Renal cortical epithelial cell (primary cell): ENCODE measurements at regions not wholly inside any gene's neighbourhood (a gene's known extent, or its start where the extent isn't known, plus 50 kb on each side); places are given as distances from the start of the nearest gene placed in this dataset.
"Not testable (repeated sequence)": the region's sequence is repeated elsewhere in the genome, so short reads cannot be mapped to it uniquely, and the experiment has no call there.

Experiments used
- DNase-seq: peaks from one replicate; pipeline ENCODE4 v3.0.0-alpha.2; 2011; ENCODE audit warnings: low read depth

- no peak for DNase-seq
Observed at GRCh38 chr18:5720132-5720531, 175.2 kb downstream of the TMEM200C start.

- DNase-seq = no peak
Observed at GRCh38 chr18:5717256-5717655, 173.5 kb upstream of the EPB41L3 start.

GRCh38 chr18:5710676-5711075, 166.9 kb upstream of the EPB41L3 start:
- no peak for DNase-seq

- no peak for DNase-seq
Observed at GRCh38 chr18:5710235-5710634, 166.4 kb upstream of the EPB41L3 start.

DNA sequence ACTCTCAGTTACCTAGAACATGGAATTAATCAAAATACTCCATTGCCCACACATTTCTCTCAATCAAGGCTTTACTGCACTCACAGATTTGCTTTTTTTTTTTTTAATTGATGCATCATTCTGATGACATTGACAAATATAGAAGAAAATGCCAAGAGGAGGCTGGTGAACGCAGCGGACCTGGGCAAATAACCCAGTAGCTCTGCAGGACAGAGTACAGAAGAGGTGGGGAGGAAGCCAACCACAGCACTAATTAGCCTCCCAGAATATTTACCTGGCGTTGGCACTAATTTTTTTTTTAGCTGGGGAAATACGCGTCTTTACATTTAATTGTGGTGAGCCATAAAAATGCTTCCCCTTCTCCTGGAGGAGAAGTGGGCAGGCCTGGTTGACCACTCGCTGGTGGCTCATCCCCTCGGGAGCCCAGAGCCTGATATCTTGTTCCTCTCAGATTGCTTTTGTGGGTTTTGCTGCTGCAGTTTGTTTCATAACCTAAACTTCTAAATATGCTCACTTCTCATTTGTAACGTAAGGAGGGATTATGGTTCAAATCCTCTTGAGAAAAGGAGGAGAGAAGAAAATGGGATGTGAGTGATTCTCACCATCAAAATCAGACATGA, 165.8 kb upstream of the EPB41L3 start:
- no peak for DNase-seq

GRCh38 chr18:5707586-5707985, 163.8 kb upstream of the EPB41L3 start:
- no peak for DNase-seq

- no peak for DNase-seq
Observed at GRCh38 chr18:5705393-5705792, 161.6 kb upstream of the EPB41L3 start.

GRCh38 chr18:5704847-5705246, 161.1 kb upstream of the EPB41L3 start:
- no peak for DNase-seq

DNA sequence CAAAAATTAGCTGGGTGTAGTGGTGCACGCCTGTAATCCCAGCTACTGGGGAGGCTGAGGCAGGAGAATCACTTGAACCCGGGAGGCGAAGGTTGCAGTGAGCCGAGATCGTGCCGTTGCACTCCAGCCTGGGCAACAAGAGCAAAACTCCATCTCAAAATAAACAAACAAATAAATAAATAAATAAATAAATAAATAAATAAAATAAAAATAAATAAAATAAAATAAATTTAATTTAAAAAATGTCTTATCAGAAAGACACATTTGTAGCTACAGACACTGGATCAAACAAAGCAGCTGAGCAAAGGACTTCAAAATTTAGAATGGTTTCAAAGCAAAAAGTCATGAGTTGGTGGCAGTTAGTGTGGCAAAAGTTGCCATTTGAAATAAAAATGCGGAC, 158.2 kb upstream of the EPB41L3 start:
- DNase-seq = not testable (repeated sequence)

- no peak for DNase-seq
Observed at GRCh38 chr18:5693699-5694294, 150.0 kb upstream of the EPB41L3 start.

DNA sequence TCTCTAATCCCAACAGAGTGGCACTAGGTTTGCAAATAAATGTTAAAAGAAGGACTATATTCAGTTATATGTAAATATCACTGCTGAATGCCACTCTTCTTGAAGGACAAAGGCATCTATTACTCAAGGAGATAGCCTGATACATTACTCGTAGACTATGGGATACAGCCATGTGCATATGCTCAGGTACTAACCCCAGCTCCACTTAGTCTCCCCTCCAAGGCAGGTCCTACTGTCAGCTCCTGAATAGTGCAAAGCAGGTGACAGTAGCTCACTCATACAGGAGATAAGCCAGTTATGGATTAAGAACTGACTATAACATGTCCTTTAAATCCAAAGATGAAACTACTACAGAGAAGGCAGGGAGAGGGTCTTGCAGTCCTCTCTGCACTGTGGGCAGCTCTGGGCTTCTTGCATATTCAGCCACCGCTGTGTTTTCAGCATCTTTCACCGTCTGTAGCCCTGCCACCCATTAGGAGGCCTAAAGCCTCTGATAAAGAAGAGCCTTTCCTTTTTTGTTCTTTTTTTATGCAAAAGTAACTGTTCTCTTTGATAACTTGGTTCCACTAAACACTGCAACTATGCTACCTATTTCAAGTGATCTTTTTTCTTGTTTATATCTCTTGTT, 135.1 kb upstream of the EPB41L3 start:
- no peak for DNase-seq

DNA sequence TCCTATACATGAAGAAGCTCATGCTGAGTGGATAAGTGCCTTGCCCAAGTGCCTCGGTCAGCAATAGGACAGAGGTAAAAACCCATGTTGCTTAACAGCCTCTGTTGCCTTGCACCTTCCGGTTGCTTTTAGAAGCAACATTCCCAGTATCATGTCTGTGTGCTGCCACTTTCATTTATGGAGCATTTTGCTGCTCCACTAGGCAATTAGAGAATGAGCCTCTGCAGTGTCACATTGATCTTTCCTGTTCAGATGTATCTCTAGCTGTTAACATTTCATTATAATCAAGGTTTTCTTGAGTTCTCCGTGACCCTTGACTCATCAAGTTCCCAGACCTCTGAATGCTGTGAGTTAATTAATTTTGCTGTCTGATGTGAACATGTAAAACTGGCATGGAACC, 134.5 kb upstream of the EPB41L3 start:
- no peak for DNase-seq

GRCh38 chr18:5673616-5674015, 129.8 kb upstream of the EPB41L3 start:
- DNase-seq = peak; percentile 4

DNA sequence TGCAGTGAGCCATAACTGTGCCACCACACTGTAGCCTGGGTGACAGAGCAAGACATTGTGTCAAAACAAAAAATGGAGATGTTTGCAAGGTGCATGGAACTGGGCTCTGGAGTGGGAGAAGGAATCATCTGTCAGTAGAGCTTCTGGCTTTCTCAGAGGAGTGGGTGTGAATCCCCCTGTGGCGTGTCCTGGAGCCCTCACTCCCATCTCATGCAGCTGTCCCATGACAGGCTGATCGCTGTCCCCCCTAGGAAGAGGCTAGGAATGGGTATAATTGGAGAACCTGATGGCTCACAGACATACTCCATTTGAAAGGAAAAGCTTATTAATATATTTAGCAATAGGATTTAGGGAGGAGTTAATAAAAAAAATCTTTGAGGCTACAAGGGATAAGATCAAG, 125.8 kb upstream of the EPB41L3 start:
- DNase-seq = no peak

- DNase-seq = no peak
Observed at GRCh38 chr18:5668087-5668715, 124.4 kb upstream of the EPB41L3 start.

DNA sequence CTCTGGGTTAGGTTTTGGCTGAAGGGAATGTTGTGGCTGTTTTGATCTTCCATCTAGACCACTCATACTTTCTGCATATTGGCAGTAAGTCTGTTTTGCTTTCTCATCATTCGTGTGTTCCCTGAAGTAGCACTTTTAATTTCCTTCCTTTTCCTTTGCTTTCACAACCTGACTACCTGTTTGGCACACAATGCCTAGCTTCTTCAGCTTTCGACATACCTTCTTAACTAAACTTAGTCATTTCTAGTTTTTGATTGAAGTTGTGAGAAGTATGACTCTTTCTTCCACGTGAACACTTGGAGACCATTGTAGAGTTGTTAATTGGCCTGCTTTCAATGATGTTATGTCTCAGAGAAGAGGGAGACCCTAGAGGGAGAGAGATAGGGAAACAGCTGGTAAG, 123.6 kb upstream of the EPB41L3 start:
- no peak for DNase-seq

DNA sequence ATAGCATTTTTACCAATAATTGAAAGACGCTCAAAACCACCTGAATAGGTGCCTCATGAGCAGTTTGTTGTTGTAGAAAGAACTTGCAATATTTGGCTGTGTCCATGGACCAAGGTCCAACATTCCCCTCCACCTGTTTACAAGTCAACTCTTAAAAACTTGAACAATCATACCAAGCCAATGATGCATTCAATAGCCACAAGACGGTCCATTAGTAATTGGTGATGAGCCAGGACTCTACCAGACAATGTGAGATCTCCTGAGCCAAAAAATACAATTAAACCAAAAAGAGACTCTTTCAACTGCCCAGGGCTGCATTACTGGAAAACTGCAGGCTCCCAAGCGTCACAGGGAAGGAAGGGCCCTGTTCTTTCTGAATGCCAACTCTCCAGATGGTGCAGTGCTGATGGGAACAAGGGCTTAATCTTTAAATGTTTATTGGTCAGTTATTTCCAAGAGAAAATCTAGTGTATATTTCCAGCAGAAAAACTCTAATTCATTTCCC, 118.8 kb upstream of the EPB41L3 start:
- peak; percentile 44 for DNase-seq

GRCh38 chr18:5661179-5661578, 117.4 kb upstream of the EPB41L3 start:
- no peak for DNase-seq

DNA sequence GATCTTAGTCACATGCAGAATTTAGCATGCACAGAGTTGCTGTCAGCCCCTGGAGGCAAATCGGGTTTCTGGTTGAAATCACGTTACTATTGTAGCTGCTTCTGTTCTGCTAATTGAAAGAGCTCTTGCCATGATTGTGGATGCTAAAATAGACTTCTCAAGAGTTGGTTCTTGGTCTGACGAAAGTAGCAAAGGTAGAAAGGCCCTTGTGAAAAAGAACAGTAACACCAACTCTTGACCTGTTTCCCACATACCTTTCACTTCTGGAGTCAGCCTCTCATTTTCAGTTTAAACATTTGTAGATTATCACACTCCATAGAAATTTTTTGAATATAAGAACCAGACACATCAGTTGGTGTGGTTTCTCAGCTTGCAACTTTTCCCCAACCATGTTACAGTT, 110.0 kb upstream of the EPB41L3 start:
- no peak for DNase-seq

GRCh38 chr18:5651736-5652135, 107.9 kb upstream of the EPB41L3 start:
- DNase-seq = no peak

GRCh38 chr18:5649439-5649838, 105.6 kb upstream of the EPB41L3 start:
- no peak for DNase-seq

DNA sequence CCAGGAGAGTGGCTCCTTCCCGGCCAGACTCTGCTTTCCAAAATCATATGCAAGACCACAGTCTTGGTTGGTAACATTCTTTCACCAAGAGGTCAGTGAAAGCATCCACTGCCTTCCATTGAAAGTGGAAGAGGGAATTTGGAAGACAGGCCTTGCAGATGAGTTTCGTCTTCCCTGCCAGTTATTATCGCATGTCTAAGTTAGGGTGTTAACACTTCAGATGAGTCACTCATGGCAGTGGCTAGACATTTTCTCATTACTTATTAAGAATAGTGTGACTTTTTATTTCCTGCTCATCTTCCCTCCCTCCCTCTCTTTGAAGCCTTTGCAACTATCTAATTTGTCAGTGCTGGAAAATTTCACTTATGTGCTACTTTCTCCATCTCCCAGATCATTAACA, 102.9 kb upstream of the EPB41L3 start:
- DNase-seq = peak; percentile 19

GRCh38 chr18:5643288-5643687, 99.5 kb upstream of the EPB41L3 start:
- no peak for DNase-seq
